Stomach (tissue), 4 donors: ENCODE measurements at regions not wholly inside any gene's neighbourhood (a gene's known extent, or its start where the extent isn't known, plus 50 kb on each side); places are given as distances from the start of the nearest gene placed in this dataset.

ENCODE experiments used
- POLR2A ChIP-seq, 4 donors: fragments of 450-650 bp; IDR thresholded peaks; one replicate each; pipeline ENCODE4 v1.6.1; 2016; ENCODE audit warnings: antibody characterized with exemption in 4 of 4, control low read depth in 2 of 4, mild to moderate bottlenecking in 1 of 4, moderate library complexity in 1 of 4
- POLR2AphosphoS5 ChIP-seq, 3 donors: sonication (generic); formaldehyde crosslinking; IDR thresholded peaks; one replicate each; pipeline ENCODE4 v1.6.1; 2016; ENCODE audit warnings: antibody characterized with exemption in 3 of 3
- TF ChIP-seq, protein P1 (sequence below), 7 experiments: fragments of 450-650 bp in 4 of 7; fragments of 200-600 bp in 3 of 7; sonication (generic) in 3 of 7; IDR thresholded peaks; one replicate each; pipeline ENCODE4 v1.5.1; 2016 to 2019; ENCODE audit warnings: antibody characterized with exemption in 7 of 7, control low read depth in 2 of 7, mild to moderate bottlenecking in 1 of 7

DNA sequence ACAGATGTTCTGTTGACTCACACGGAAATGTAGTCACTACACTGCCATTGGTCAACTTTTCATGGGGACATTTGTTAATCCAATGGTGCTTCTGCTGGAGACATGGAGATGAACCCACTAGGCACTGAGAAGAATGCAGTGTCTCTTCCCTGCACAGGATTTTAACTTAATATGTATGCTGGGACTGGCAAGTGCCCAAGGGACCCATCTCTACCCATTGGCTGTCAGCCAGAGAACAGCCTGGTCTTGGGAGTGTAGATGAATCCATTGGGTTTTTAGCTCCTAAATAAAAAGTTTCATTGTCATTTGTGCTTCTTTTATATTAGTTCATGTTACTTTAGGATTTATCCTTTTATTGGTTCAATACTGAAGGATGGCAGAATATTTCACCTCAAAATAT, 195.8 kb upstream of the CDH6 start:
- TF ChIP-seq POLR2A (IDR thresholded peaks at IDR 0.05) (no peak), POLR2AphosphoS5 (IDR thresholded peaks at IDR 0.05) (no peak)
- TF ChIP-seq, protein P1, sequence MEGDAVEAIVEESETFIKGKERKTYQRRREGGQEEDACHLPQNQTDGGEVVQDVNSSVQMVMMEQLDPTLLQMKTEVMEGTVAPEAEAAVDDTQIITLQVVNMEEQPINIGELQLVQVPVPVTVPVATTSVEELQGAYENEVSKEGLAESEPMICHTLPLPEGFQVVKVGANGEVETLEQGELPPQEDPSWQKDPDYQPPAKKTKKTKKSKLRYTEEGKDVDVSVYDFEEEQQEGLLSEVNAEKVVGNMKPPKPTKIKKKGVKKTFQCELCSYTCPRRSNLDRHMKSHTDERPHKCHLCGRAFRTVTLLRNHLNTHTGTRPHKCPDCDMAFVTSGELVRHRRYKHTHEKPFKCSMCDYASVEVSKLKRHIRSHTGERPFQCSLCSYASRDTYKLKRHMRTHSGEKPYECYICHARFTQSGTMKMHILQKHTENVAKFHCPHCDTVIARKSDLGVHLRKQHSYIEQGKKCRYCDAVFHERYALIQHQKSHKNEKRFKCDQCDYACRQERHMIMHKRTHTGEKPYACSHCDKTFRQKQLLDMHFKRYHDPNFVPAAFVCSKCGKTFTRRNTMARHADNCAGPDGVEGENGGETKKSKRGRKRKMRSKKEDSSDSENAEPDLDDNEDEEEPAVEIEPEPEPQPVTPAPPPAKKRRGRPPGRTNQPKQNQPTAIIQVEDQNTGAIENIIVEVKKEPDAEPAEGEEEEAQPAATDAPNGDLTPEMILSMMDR (IDR thresholded peaks at IDR 0.05) = no peak
